Heart left ventricle (tissue), 13 donors: ENCODE measurements at regions not wholly inside any gene's neighbourhood (a gene's known extent, or its start where the extent isn't known, plus 50 kb on each side); places are given as distances from the start of the nearest gene placed in this dataset.
"Not testable (repeated sequence)": the region's sequence is repeated elsewhere in the genome, so short reads cannot be mapped to it uniquely, and the experiment has no call there.

Experiments used
- POLR2A ChIP-seq, 2 donors: fragments of 450-650 bp; IDR thresholded peaks; one replicate each; pipeline ENCODE4 v1.6.1; 2017; ENCODE audit warnings: antibody characterized with exemption in 2 of 2, mild to moderate bottlenecking in 2 of 2, moderate library complexity in 2 of 2
- TF ChIP-seq, protein P1 (sequence below), 12 donors: fragments of 200-600 bp; sonication (generic) in 4 of 12; IDR thresholded peaks; one replicate each; pipeline versions ENCODE4 v1.5.0 to v1.8.0; 2018 to 2022; ENCODE audit warnings: antibody characterized with exemption in 12 of 12, mild to moderate bottlenecking in 5 of 12
- donor health status: ischemic (EF 13 %, LVEDD 7.1; RV severe dilation, severe dysfunction).
- donor health status: DM: no; HTN: yes; CAD: no.
- donor health status: DM: no; HTN: no; CAD: no.
- donor health status: ischemic (EF 25% LVEDD 6.9; RV normal size, moderate dysfunction).
- donor health status: ischemic (EF 25% LVEDD 5.7; RV mildly dilated, moderate dysfunction).
- donor health status: ischemic (EF 35%, LVEDD 5.7; RV mildly dilated, moderate dysfunction).
- donor health status: nonischemic (EF 11% LVEDD 7.7; RV severe dilation, severe dysfunction).
- donor health status: DM: yes; HTN: yes; CAD: no.
- donor health status: PGD.
- donor health status: ischemic (EF 29% LVEDD 5.4; RV normal size, mild dysfunction).
- donor health status: nonischemic (EF 23%, LVEDD 6.1; RV moderate dilation, normal function).

DNA sequence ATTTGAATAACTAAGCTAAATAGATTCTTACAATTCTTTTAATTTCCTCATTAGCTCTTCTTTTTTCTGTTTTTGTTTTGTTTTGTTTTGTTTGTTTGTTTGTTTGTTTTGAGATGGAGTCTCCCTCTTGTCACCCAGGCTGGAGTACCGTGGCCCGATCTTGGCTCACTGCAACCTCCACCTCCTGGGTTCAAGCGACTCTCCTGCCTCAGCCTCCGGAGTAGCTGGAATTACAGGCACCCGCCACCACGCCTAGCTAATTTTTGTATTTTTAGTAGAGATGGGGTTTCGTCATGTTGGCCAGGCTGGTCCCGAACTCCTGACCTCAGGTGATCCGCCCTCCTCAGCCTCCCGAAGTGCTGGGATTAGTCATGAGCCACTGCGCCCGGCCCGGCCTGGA lies 70.7 kb upstream of the ZNF658 start:
- not testable (repeated sequence) for TF ChIP-seq POLR2A (IDR thresholded peaks at IDR 0.05)
- TF ChIP-seq, protein P1, sequence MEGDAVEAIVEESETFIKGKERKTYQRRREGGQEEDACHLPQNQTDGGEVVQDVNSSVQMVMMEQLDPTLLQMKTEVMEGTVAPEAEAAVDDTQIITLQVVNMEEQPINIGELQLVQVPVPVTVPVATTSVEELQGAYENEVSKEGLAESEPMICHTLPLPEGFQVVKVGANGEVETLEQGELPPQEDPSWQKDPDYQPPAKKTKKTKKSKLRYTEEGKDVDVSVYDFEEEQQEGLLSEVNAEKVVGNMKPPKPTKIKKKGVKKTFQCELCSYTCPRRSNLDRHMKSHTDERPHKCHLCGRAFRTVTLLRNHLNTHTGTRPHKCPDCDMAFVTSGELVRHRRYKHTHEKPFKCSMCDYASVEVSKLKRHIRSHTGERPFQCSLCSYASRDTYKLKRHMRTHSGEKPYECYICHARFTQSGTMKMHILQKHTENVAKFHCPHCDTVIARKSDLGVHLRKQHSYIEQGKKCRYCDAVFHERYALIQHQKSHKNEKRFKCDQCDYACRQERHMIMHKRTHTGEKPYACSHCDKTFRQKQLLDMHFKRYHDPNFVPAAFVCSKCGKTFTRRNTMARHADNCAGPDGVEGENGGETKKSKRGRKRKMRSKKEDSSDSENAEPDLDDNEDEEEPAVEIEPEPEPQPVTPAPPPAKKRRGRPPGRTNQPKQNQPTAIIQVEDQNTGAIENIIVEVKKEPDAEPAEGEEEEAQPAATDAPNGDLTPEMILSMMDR (IDR thresholded peaks at IDR 0.05): not testable (repeated sequence)
